Posterior vena cava (tissue), 2 donors: ENCODE measurements at regions not wholly inside any gene's neighbourhood (a gene's known extent, or its start where the extent isn't known, plus 50 kb on each side); places are given as distances from the start of the nearest gene placed in this dataset.
"Not testable (repeated sequence)": the region's sequence is repeated elsewhere in the genome, so short reads cannot be mapped to it uniquely, and the experiment has no call there.

ENCODE experiments used
- DNase-seq: peaks from one replicate; pipeline ENCODE4 v3.0.0-alpha.2; 2020; ENCODE audit warnings: low spot score
- intact Hi-C, 2 donors: fragments of 100-400 bp; cut with DNase I; formaldehyde crosslinking; loops; one replicate each; pipeline versions ENCODE4 v1.14.1 to v1.14.2; 2022 to 2023
- donor health status: DM: yes; HTN: yes; CAD: no.
- donor health status: DM: yes; HTN: yes; CAD: no.

DNA sequence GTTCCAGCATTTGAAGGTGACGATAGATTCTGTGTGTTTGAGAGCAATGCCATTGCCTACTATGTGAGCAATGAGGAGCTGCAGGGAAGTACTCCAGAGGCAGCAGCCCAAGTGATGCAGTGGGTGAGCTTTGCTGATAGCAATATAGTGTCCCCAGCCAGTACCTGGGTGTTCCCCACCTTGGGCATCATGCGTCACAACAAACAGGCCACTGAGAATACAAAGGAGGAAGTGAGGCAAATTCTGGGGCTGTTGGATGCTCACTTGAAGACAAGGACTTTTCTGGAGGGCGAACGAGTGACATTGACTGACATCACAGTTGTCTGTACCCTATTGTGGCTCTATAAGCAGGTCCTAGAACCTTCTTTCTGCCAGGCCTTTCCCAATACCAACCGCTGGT is 142.0 kb downstream of the PLS3 start:
- no peak for DNase-seq
- intact Hi-C loops: no loop called here

DNA sequence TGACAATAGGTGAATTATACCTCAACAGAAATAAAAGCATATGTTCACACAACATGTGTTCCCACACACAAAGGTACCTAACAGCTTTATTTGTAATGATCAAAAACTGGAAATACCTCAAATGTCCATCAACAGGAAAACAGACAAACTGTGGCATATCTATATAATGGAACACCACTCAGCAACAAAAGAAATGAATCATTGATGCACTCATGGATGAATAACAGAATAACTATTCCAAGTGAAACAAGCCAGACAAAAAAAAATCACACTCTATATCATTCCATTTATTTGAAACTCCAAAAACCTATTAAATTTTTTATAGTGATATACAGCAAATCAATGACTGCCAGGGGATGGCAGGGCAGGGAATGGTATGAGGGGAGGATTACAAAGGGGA is 148.1 kb downstream of the PLS3 start:
- DNase-seq: no peak
- intact Hi-C loops: no loop called here

- intact Hi-C loops: no loop called here
- no peak for DNase-seq
These were observed 151.5 kb downstream of the PLS3 start for GRCh38 chrX:115712484-115712883.

- DNase-seq: no peak
- intact Hi-C loops: no loop called here
These were observed 152.5 kb downstream of the PLS3 start for GRCh38 chrX:115713460-115713859.

DNA sequence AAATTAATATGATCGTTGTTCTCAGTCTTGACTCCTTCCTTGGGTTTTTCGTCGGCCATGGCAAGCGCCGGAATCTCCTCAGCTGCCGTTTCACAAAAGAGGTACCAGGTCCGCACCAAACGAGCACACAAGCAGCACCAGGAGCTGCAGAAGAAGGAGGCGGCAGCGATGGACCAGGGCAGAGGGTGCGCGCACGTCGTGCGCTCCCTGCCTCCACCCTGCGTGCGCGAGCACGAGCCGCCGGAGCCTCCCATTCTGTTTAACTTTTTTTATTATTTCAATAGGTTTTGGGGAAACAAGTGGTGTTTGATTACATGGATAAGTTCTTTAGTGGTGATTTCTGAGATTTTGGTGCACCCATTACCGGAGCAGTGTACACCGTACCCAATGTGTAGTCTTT is 158.2 kb downstream of the PLS3 start:
- no peak for DNase-seq
- intact Hi-C loops: no loop called here

DNA sequence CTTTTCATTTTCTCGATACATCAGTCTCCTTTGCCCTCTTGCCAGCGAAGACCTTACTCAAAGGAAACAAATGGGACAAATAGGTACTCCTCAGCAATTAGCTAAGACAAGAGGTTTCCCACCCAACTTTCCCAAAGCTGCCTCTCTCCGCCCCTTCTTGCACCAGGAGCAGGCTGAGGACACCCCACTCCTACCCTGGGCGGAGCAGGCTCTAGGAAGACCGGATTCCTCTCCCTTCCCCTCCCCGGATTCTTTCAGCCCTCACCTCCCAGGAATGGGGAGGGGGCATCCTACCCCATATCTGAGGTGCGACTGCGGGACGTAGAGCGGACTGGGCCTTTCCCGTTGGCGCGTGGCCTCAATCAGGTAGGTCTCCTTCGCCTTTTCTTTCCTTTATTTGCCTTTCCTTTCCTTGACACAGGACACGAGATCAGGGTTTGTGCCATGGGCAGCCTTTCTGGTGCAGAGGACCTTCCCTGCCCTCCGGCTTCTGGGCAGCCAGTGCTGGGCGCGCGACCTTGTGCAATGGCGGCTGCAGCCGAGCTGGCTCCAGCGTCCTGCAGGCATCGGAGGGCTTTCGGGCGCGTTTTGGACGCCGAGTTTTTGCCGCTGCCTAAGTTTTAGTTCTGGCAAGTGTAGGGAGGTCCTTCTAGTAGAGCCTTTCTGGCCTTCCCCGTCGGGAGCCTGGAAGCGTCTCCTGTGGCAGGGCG is 161.9 kb downstream of the PLS3 start:
- DNase-seq, intact Hi-C loops: not testable (repeated sequence)

- intact Hi-C loops, DNase-seq: not testable (repeated sequence)
These were observed 164.4 kb downstream of the PLS3 start for GRCh38 chrX:115725370-115725769.

DNA sequence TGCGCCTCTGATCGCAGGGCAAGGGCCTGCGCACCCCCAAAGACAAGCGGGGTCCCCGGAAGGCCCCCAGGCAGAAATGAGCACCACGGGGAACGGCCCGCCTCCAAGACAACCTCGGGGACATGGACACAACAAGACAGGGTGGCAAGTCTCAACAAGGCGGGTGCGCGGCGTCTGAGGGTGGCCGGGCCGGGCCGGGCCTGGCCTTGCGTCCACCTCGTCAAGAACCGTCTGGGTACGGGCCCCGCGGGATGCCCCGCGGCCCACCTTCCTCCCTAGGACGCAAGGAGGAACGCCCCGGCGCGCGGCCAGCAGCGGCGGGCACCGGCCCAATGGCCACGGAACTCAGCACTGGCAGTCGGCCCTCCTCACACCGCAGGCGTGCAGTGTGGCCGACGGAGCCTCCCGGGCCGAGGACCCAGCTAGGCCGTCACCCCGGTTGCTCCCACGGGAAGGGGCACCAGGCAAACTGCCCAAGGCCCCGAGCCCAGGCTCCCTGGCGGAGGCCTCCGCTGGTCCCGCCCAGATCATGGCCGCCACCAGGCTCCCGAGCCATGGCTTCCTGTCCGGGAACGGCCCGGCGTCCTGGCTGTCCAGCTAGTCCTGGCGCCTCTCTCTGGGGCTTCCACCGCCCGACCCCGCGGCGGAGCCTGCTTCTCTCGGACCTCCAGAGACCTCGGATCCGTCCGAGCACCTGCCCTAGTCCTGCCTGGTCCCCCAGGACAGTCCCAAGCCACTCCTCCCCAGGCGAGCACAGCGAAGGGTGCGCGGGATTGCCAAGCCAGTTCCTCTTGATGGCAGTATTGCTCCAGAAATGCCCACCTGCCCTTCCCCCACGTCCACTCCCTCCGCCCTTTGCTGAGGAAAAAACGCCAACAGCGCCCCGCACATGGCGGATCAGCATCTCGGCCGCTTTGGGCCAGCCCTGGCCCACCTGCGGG is 167.1 kb downstream of the PLS3 start:
- peak; percentile 90 for DNase-seq

DNA sequence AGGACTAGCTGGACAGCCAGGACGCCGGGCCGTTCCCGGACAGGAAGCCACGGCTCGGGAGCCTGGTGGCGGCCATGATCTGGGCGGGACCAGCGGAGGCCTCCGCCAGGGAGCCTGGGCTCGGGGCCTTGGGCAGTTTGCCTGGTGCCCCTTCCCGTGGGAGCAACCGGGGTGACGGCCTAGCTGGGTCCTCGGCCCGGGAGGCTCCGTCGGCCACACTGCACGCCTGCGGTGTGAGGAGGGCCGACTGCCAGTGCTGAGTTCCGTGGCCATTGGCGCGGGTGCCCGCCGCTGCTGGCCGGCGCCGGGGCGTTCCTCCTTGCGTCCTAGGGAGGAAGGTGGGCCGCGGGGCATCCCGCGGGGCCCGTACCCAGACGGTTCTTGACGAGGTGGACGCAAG is 171.6 kb downstream of the PLS3 start:
- DNase-seq, intact Hi-C loops: not testable (repeated sequence)

More for the DNA sequence above, 167.1 kb downstream of the PLS3 start:
- intact Hi-C loops: not testable (repeated sequence)

DNA sequence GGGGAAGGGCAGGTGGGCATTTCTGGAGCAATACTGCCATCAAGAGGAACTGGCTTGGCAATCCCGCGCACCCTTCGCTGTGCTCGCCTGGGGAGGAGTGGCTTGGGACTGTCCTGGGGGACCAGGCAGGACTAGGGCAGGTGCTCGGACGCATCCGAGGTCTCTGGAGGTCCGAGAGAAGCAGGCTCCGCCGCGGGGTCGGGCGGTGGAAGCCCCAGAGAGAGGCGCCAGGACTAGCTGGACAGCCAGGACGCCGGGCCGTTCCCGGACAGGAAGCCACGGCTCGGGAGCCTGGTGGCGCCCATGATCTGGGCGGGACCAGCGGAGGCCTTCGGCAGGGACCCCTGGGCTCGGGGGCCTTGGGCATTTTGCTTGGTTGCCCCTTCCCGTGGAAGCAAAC is 174.3 kb downstream of the PLS3 start:
- peak; percentile 91 for DNase-seq
- intact Hi-C loops: not testable (repeated sequence)
